NCI-H69 (cell line): ENCODE measurements at regions not wholly inside any gene's neighbourhood (a gene's known extent, or its start where the extent isn't known, plus 50 kb on each side); places are given as distances from the start of the nearest gene placed in this dataset.

Experiments
- DNase-seq: peaks from one replicate; lab custom pipeline; 2025; lab: John Stamatoyannopoulos, UW

GRCh38 chr16:7097518-7097917, 235.1 kb upstream of the RBFOX1 start:
- DNase-seq, result no peak

DNA sequence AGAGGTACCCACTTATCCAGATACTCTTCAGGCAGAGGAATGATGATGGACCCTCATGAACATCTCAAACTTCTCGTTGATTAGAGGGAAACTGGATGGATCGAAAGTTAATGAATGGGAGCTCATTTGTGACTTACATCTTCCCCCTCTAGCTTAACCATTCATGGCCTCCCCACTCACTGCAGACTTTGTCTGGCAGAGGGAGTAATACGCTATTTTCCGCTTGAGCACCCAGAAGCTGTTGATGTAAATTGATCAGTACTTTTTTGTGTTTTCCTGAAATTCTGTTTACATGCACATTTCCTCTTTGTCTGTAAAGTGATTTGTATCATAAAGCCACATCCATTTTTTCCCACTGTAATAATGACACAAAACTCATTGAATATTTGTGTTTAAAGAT, 239.1 kb upstream of the RBFOX1 start:
- no peak for DNase-seq

DNA sequence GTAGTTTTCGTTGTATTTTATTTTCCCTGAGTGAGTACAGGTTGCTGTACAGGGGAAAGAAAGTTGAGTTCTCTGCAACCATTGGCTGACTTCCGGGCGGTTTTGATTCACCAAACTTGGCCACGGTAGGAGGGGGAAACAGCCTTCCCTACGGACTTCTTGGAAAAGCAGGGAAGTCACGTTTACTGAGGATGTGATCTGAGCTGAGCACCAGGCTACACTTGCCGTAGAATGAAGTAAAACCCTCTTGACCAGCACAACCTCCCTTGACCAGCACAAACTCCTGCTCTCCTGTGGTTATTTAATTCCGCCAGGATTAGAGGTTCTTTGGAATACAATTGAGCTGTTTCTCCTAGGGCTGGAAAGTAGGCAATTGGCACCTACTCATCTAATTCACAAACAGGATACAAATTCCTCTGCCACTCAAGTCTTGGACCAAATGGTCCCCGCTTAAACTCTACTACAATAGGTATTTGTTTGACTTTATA, 242.0 kb upstream of the RBFOX1 start:
- DNase-seq, result no peak

- DNase-seq, result no peak
Measured at GRCh38 chr16:7089751-7090150, 242.9 kb upstream of the RBFOX1 start.

DNA sequence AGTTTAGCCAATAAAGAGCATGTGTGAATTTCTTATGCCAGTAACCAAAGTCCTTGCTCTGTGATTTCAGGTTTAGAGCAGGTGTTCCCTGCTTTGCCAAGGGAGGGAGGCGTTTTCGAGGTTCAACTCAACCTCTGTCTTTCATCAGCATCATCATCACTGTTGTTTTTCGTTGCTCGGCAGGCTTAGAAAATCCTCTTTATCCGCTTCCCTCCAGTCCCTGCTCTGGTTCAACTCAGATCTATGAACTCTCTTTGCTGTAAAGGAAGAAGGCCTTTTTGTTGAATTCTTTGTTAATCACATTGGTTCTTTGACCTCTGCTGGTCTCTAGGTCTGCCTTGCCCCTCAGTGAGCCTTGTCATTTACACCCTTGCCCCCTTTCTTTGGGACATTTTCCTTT, 243.9 kb upstream of the RBFOX1 start:
- DNase-seq, result no peak

DNA sequence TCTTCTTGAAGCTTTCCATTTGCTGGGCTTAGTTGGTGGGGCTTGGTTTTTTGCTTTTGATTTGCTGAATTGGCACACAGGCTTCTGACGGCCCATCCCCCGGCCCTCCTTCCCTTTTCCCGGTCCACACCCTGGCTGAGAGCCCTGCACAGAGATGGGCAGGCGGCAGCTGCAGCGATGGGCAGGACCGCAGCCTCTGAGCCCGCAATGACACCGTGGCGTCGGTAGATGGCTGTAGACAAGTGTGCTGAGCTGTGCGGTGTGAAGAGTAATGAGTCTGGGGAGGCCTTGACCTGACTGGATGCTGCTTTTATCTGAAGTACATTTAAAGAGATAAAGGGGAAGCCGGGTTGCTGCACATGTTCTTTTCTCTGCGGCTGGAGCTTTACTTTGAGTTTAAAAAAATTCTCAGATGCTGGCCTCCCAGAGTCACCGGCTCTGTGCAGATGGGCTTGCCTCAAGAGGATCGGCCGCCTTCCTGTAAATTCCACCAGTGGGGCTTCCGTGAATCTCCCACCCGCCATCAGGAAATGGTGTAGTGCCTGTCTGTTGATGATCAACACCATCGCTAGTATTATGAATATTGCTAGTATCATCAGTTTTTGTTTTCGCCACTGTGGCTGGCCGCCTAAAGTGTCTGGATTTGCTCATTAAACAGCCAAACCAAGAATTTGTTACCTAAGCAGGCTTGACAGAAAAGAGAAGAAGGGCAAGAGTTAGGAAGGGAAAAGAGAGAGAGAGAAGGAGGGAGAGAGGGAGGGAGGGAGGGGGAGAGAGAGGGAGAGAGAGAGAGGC, 245.6 kb upstream of the RBFOX1 start:
- DNase-seq, result peak; percentile 25

GRCh38 chr16:7085776-7086175, 246.9 kb upstream of the RBFOX1 start:
- no peak for DNase-seq

DNA sequence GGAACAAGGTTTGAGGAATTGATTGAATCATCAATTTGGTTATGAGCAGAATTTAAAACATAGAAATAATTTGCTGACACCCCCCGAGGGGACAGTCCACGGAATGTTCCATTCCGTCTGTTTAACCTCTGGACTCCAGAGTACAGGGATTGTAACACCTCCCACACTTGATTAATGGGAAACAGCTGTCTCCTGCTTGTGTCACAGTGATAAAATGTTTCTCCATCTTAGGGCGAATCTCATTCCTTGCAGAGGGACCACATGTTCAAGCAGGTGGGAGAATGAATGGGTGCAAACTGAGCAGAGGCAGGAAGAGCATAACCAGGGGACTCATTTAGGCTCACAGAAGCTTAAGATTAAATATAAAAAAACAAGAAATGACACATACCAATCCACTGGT, 249.5 kb upstream of the RBFOX1 start:
- DNase-seq, result no peak

GRCh38 chr16:7077636-7078035, 255.0 kb upstream of the RBFOX1 start:
- DNase-seq, result no peak

DNA sequence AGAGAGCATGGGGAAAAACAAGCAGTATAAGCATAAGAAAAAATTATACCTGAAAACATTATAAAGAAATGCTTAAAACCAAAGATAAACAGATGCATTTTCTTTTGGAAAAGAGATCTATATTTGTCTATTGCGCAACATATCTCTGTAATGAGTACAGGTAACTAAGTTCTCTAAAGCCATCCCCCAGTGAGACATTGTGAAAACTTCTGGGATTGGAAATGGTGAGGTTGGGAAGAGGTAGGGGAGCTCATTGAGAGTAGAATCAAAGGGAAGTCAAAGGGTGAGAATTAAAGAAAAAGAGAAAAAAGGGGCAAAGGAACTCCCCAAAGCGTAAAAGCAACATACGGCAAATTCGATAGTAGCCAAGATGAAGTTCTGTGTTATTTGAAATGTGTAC, 257.9 kb upstream of the RBFOX1 start:
- DNase-seq, result no peak

- DNase-seq, result peak; percentile 2
Measured at GRCh38 chr16:7057458-7057857, 275.2 kb upstream of the RBFOX1 start.

- DNase-seq, result peak; percentile 2
Measured at GRCh38 chr16:7055443-7055842, 277.2 kb upstream of the RBFOX1 start.

DNA sequence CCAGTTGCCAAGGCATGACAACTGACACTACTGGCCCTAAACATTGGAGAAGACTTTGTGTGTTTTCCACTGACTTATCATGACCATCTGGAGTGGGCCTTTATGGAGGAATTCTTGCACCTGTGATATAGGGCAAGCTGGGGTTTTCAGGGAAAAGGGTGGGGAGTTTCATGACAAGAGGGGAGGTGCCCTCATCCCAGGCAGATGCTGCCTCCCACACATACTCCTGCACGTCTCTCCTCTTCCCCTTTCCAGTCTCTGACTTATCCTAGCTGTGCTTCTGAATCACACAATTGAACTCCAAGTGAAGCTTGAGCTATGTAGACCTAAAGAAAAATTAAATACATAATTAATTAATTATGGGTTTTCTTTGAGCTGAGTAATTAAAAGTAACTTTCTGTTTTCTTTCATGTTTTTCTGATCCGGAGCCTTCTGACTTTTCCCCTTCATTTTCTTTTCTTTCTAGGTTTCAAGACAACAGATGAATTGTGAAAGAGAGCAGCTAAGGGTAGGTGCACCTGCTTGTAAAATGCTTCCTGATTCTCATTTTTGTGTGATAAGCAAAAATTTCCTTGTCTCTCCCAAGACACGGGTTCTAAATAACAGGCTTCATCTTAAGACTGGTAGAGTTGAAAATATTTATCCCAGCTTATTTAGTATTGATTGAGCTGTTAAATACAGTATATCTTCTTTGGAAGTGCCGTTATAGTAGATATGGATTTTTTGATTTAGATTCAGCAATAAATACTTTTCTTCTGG, 280.9 kb upstream of the RBFOX1 start:
- DNase-seq, result no peak

DNA sequence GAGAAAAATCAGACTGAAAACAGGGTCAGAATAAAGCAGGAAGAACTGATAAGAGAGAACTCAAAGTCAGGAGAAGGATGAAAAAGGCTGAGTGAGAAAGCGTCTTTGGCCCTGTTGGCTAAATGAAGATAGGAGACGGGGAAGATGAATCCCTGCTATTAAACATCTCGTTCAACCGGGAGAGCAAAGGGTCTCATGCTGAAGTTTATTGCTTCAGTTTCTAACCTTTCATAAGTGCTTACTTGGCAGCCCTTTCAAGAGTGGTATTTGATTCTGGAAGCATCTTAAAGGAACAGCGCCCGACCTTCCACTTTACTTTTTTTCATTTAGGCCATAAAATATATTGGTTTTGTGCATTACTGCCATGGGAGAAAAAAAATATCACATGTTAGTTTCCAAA, 288.3 kb upstream of the RBFOX1 start:
- no peak for DNase-seq

GRCh38 chr16:7038475-7038874, 294.2 kb upstream of the RBFOX1 start:
- no peak for DNase-seq

- no peak for DNase-seq
Measured at GRCh38 chr16:7037495-7037894, 295.1 kb upstream of the RBFOX1 start.

- DNase-seq, result no peak
Measured at GRCh38 chr16:7031031-7031430, 301.6 kb upstream of the RBFOX1 start.

- no peak for DNase-seq
Measured at GRCh38 chr16:7027401-7027800, 305.2 kb upstream of the RBFOX1 start.

DNA sequence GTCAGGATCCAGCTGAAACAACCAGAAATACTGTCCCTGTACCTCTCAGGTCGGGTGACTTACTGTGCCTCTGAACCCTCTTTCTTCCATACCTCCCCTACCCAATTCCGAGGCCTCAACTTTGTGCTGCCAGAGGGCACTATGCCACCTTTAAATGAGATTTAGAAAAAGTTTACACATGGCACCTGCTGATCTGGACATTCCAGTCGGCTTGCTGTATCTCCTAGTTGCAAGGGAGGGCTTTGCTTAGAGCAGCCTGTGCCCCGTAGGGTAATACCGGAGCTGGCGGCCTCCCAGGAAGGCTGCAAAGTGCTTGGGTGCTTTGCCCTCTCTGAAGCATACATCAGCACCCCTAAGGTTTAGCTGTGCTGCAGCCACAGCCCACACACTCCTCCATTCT, 306.0 kb upstream of the RBFOX1 start:
- no peak for DNase-seq

DNA sequence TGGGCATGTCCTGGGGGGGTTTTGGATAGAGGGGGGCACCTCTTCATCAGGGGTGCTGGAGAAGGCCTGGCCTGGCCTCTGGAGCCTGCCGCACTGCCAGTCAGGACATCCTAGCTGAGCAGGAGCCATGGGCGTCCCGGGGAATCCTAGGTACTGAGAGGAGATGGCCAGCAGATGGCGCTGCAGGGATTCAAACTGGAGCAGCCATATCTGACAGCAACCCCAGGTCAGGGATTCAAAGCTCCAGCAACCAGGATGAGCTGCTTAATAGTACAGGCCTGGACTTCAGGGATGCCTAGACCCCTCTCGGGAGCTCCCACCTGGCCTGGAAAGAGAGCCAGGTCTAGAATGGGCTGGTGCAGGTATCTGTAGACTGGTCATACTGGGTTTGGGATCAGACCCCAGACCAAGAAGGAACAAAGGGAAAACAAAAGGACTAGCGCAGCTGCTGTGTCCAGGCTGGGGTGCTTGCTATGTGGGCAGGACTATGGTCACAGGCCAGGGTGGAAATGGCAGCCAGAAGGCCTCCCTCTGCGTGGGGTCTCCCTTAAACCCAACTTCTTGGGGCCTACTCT, 306.9 kb upstream of the RBFOX1 start:
- DNase-seq, result peak; percentile 53

- no peak for DNase-seq
Measured at GRCh38 chr16:7021653-7022275, 310.9 kb upstream of the RBFOX1 start.

DNA sequence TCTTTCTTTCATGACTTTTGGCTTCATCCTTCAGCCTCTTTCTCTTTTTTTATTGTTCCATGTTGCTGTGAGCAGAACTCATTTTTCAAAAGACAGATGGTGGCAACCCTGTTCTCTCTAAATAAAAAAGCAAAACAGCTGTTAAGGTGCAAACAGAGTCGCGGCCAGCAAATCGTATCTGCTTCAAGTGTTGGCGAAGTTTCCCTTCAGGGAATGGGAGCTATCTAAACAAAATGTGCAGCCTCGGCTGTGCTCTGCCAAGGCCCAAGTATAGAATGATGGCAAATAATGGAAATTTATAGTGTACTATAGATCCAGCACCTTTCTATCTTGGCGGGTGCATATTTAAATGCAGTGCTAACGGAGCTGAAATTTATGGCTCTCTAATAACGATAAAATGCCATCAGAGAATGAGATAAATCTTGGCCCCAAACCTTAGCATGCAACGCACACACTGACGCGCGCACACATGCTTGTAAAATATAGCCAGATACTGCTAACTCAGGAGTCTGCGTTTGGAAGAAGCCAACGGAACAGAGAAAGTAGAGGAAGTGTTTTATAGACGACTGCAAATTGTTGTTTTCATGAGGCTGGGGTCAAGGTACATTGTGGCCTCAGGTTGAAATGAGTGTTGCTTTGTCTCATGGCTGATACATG, 315.5 kb upstream of the RBFOX1 start:
- DNase-seq, result no peak
